ENCODE measurements at regions not wholly inside any gene's neighbourhood (a gene's known extent, or its start where the extent isn't known, plus 50 kb on each side); places are given as distances from the start of the nearest gene placed in this dataset.

- intact Hi-C loops (cut with DNase I) = no loop called here
- DNase-seq = peak in 1 of 10 donors; percentile 17
Observed at GRCh38 chr18:46418663-46419260, 238.3 kb downstream of the LOXHD1 start.

- intact Hi-C loops (cut with DNase I) = no loop called here
Observed at GRCh38 chr18:46419391-46420141, 237.5 kb downstream of the LOXHD1 start.

GRCh38 chr18:46421973-46422551 lies 235.0 kb downstream of the LOXHD1 start:
- intact Hi-C loops (cut with DNase I) = no loop called here
- no peak for DNase-seq

More at GRCh38 chr18:46419391-46420141, 237.5 kb downstream of the LOXHD1 start:
- DNase-seq = peak in 1 of 10 donors; percentile 59

- intact Hi-C loops (cut with DNase I) = no loop called here
- peak in 1 of 10 donors; percentile 53 for DNase-seq
Observed at GRCh38 chr18:46422552-46423055, 234.4 kb downstream of the LOXHD1 start.

- intact Hi-C loops (cut with DNase I) = no loop called here
- no peak for DNase-seq
Observed at GRCh38 chr18:46423226-46423805, 233.7 kb downstream of the LOXHD1 start.

- intact Hi-C loops (cut with DNase I) = no loop called here
- no peak for DNase-seq
Observed at GRCh38 chr18:46424898-46425297, 232.1 kb downstream of the LOXHD1 start.

- intact Hi-C loops (cut with DNase I) = no loop called here
- DNase-seq = no peak
Observed at GRCh38 chr18:46425511-46425910, 231.5 kb downstream of the LOXHD1 start.

- intact Hi-C loops (cut with DNase I) = no loop called here
- DNase-seq = no peak
Observed at GRCh38 chr18:46426021-46426678, 230.9 kb downstream of the LOXHD1 start.

- intact Hi-C loops (cut with DNase I) = no loop called here
- no peak for DNase-seq
Observed at GRCh38 chr18:46426679-46427047, 230.4 kb downstream of the LOXHD1 start.

Measured in posterior cingulate gyrus (tissue), 11 donors.